WTC11 (cell line): ENCODE measurements at regions not wholly inside any gene's neighbourhood (a gene's known extent, or its start where the extent isn't known, plus 50 kb on each side); places are given as distances from the start of the nearest gene placed in this dataset.

Experiments
- ATAC-seq: fragments of 200-7000 bp; cut with Tn5 transposase; 2 replicates; pipeline ENCODE4 v1.10.0; 2021; ENCODE audit warnings: mild to moderate bottlenecking, moderate library complexity
- CTCF ChIA-PET: fragments of 300-600 bp; sonication (Branson Sonifier 250); formaldehyde crosslinking; loops from one replicate; lab custom pipeline; 2021; ENCODE audit warnings: antibody characterized with exemption; lab: Charles Lee
- POLR2A ChIA-PET: fragments of 350-600 bp; sonication (Branson Sonifier 250); formaldehyde crosslinking; loops from one replicate; lab custom pipeline; 2021; ENCODE audit warnings: antibody characterized with exemption; lab: Charles Lee
- DNase-seq: peaks from one replicate; pipeline ENCODE4 v3.0.0; 2021; ENCODE audit warnings: low spot score
- H3K27ac Mint-ChIP-seq: 2 replicates; pipeline ENCODE4 v1.8.0; 2021; ENCODE audit warnings: mixed read lengths
- H3K27me3 Mint-ChIP-seq: 2 replicates; pipeline ENCODE4 v1.8.0; 2021; ENCODE audit warnings: low read depth, mild to moderate bottlenecking, moderate library complexity, mixed read lengths
- H3K36me3 Mint-ChIP-seq: 2 replicates; pipeline ENCODE4 v1.8.0; 2021; ENCODE audit warnings: mixed read lengths
- H3K4me1 Mint-ChIP-seq: 2 replicates; pipeline ENCODE4 v1.8.0; 2022; ENCODE audit warnings: mixed read lengths
- H3K4me3 Mint-ChIP-seq: 2 replicates; pipeline ENCODE4 v1.8.0; 2021; ENCODE audit warnings: mild to moderate bottlenecking, moderate library complexity, mixed read lengths
- H3K9me3 Mint-ChIP-seq: 2 replicates; pipeline ENCODE4 v1.8.0; 2021; ENCODE audit warnings: mixed read lengths
- CTCF ChIP-seq: fragments of 200-600 bp; IDR thresholded peaks from 2 replicates; pipeline ENCODE4 v1.8.0; 2022; ENCODE audit warnings: antibody characterized with exemption
- ELF4 ChIP-seq: sonication (generic); formaldehyde crosslinking; IDR thresholded peaks from 2 replicates; pipeline ENCODE4 v1.8.1; 2022; ENCODE audit warnings: low read depth, mild to moderate bottlenecking, moderate library complexity, missing genetic modification reagents
- ETV6 ChIP-seq: sonication (generic); formaldehyde crosslinking; IDR thresholded peaks from 2 replicates; pipeline ENCODE4 v1.8.1; 2022; ENCODE audit warnings: mild to moderate bottlenecking, missing genetic modification reagents
- FOXP4 ChIP-seq: sonication (generic); formaldehyde crosslinking; IDR thresholded peaks from 2 replicates; pipeline ENCODE4 v1.8.0; 2022; ENCODE audit warnings: mild to moderate bottlenecking, missing genetic modification reagents
- HMGA2 ChIP-seq: fragments of 250-450 bp; sonication (Bioruptor Pico); IDR thresholded peaks from 2 replicates; pipeline ENCODE4 v1.4.0; 2021; ENCODE audit warnings: mild to moderate bottlenecking, moderate library complexity
- IRF2 ChIP-seq: sonication (generic); formaldehyde crosslinking; IDR thresholded peaks from 2 replicates; pipeline ENCODE4 v1.8.0; 2022; ENCODE audit warnings: low read depth, missing genetic modification reagents, borderline replicate concordance
- NFATC4 ChIP-seq: fragments of 250-450 bp; sonication (Bioruptor Pico); IDR thresholded peaks from 2 replicates; pipeline ENCODE4 v1.9.0; 2021; ENCODE audit warnings: mild to moderate bottlenecking
- PRDM15 ChIP-seq: sonication (generic); formaldehyde crosslinking; IDR thresholded peaks from 2 replicates; pipeline ENCODE4 v1.8.0; 2022; ENCODE audit warnings: missing genetic modification reagents
- PRRX2 ChIP-seq: fragments of 250-450 bp; sonication (Bioruptor Pico); IDR thresholded peaks from 2 replicates; pipeline ENCODE4 v1.8.0; 2021; ENCODE audit warnings: mild to moderate bottlenecking
- SMAD4 ChIP-seq: sonication (generic); formaldehyde crosslinking; IDR thresholded peaks from 2 replicates; pipeline ENCODE4 v1.8.0; 2022; ENCODE audit warnings: mild to moderate bottlenecking, missing genetic modification reagents
- ZNF219 ChIP-seq: sonication (generic); formaldehyde crosslinking; IDR thresholded peaks from 2 replicates; pipeline ENCODE4 v1.8.0; 2023; ENCODE audit warnings: missing genetic modification reagents, mild to moderate bottlenecking, borderline replicate concordance
- TF ChIP-seq, protein P1 (sequence below): sonication (generic); formaldehyde crosslinking; IDR thresholded peaks from 2 replicates; pipeline ENCODE4 v1.8.0; 2023; ENCODE audit warnings: missing genetic modification reagents
- TF ChIP-seq, protein P2 (sequence below): sonication (generic); formaldehyde crosslinking; IDR thresholded peaks from 2 replicates; pipeline ENCODE4 v1.8.0; 2023; ENCODE audit warnings: mild to moderate bottlenecking, missing genetic modification reagents
- TF ChIP-seq, protein P3 (sequence below): sonication (generic); formaldehyde crosslinking; IDR thresholded peaks from 2 replicates; pipeline ENCODE4 v1.8.0; 2022; ENCODE audit warnings: mild to moderate bottlenecking, missing genetic modification reagents
- TF ChIP-seq, protein P4 (sequence below): sonication (generic); formaldehyde crosslinking; IDR thresholded peaks from 2 replicates; pipeline ENCODE4 v1.8.0; 2022; ENCODE audit warnings: mild to moderate bottlenecking, missing genetic modification reagents
- TF ChIP-seq, protein P5 (sequence below): sonication (generic); formaldehyde crosslinking; IDR thresholded peaks from 2 replicates; pipeline ENCODE4 v1.8.1; 2023; ENCODE audit warnings: mild to moderate bottlenecking, missing genetic modification reagents
- TF ChIP-seq, protein P6 (sequence below): sonication (generic); formaldehyde crosslinking; IDR thresholded peaks from 2 replicates; pipeline ENCODE4 v1.8.1; 2022; ENCODE audit warnings: low read depth, mild to moderate bottlenecking, moderate library complexity, missing genetic modification reagents, borderline replicate concordance

DNA sequence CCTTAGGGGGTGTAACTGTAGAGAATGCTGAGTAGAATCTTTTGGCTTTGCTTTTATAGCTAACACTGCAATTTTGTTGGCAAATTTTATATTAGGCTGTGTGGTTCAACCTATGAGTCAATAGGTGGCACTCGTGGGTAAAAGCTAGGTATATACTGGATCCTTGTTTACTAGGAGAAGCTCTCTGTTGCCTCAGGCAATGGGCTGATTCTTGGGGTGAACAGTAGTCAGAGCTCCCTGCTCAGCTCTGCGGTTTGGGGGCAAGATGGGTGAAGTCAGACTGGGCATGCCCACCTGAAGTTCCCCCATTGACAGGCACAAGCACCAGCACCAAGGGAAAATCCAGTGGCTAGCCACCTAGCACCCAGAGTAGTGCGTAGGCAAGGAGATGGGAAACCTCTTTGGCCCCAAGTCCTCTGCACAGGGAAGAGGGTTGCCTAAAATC lies 238.7 kb downstream of the FAM181B start:
- CTCF ChIA-PET, result interaction anchor here (0.5 to 3.0 kb wide), 19 partner anchors 9 to 391 kb away, joined by 3 to 61 read pairs (median 4); no protein-coding TSS in a partner anchor
- Mint-ChIP-seq H3K27me3 (no peaks in the 10 kb centered on the region), H3K4me1 (peaks cover 2% of the 10 kb centered on the region; the same call in 1 of the 2 replicates), H3K4me3 (no peak overlapping the region), H3K9me3 (no peaks in the 10 kb centered on the region; the same call in 1 of the 2 replicates), H3K27ac (no peak overlapping the region), H3K36me3 (no peaks in the 10 kb centered on the region)
- ATAC-seq (peak; percentile 99), DNase-seq (peak; percentile 28)
- TF ChIP-seq CTCF, result peak; percentile 35; the same call in 1 of the 2 replicates
- no peak for TF ChIP-seq ELF4
- POLR2A ChIA-PET, result interaction anchor here (1.1 kb wide), 1 partner anchor 50 kb away, joined by 3 read pairs; no protein-coding TSS in a partner anchor

- no peaks in the 10 kb centered on the region for H3K36me3 Mint-ChIP-seq
- no peaks in the 10 kb centered on the region for H3K4me1 Mint-ChIP-seq
- H3K9me3 Mint-ChIP-seq, result no peaks in the 10 kb centered on the region
- no peak overlapping the region for H3K27ac Mint-ChIP-seq
- ATAC-seq, result no peak
- no peak overlapping the region for H3K4me3 Mint-ChIP-seq
- no peaks in the 10 kb centered on the region for H3K27me3 Mint-ChIP-seq
- DNase-seq, result no peak
- no peak for TF ChIP-seq ZNF219 (CRISPR knock-in tag)
- TF ChIP-seq HMGA2 (CRISPR knock-in tag), result no peak
- TF ChIP-seq SMAD4 (CRISPR knock-in tag), result no peak
- no peak for TF ChIP-seq PRDM15
- CTCF ChIA-PET, result no interaction called here
- POLR2A ChIA-PET, result no interaction called here
Measured at GRCh38 chr11:82474876-82475275, 258.8 kb downstream of the FAM181B start.

- ChIA-PET POLR2A (no interaction called here), CTCF (no interaction called here)
- Mint-ChIP-seq H3K36me3 (no peaks in the 10 kb centered on the region), H3K27ac (no peak overlapping the region), H3K9me3 (no peaks in the 10 kb centered on the region), H3K4me1 (no peaks in the 10 kb centered on the region), H3K27me3 (no peaks in the 10 kb centered on the region), H3K4me3 (no peak overlapping the region)
- DNase-seq, result no peak
- ATAC-seq, result no peak
- TF ChIP-seq, protein P1, sequence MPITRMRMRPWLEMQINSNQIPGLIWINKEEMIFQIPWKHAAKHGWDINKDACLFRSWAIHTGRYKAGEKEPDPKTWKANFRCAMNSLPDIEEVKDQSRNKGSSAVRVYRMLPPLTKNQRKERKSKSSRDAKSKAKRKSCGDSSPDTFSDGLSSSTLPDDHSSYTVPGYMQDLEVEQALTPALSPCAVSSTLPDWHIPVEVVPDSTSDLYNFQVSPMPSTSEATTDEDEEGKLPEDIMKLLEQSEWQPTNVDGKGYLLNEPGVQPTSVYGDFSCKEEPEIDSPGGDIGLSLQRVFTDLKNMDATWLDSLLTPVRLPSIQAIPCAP (CRISPR knock-in tag), result no peak
- TF ChIP-seq PRRX2 (CRISPR knock-in tag) (no peak), NFATC4 (CRISPR knock-in tag) (no peak), IRF2 (CRISPR knock-in tag) (no peak), FOXP4 (CRISPR knock-in tag) (no peak), ETV6 (no peak)
- TF ChIP-seq, protein P2, sequence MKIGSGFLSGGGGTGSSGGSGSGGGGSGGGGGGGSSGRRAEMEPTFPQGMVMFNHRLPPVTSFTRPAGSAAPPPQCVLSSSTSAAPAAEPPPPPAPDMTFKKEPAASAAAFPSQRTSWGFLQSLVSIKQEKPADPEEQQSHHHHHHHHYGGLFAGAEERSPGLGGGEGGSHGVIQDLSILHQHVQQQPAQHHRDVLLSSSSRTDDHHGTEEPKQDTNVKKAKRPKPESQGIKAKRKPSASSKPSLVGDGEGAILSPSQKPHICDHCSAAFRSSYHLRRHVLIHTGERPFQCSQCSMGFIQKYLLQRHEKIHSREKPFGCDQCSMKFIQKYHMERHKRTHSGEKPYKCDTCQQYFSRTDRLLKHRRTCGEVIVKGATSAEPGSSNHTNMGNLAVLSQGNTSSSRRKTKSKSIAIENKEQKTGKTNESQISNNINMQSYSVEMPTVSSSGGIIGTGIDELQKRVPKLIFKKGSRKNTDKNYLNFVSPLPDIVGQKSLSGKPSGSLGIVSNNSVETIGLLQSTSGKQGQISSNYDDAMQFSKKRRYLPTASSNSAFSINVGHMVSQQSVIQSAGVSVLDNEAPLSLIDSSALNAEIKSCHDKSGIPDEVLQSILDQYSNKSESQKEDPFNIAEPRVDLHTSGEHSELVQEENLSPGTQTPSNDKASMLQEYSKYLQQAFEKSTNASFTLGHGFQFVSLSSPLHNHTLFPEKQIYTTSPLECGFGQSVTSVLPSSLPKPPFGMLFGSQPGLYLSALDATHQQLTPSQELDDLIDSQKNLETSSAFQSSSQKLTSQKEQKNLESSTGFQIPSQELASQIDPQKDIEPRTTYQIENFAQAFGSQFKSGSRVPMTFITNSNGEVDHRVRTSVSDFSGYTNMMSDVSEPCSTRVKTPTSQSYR, result no peak
- TF ChIP-seq, protein P3, sequence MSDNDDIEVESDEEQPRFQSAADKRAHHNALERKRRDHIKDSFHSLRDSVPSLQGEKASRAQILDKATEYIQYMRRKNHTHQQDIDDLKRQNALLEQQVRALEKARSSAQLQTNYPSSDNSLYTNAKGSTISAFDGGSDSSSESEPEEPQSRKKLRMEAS (CRISPR knock-in tag), result no peak
- TF ChIP-seq, protein P4, sequence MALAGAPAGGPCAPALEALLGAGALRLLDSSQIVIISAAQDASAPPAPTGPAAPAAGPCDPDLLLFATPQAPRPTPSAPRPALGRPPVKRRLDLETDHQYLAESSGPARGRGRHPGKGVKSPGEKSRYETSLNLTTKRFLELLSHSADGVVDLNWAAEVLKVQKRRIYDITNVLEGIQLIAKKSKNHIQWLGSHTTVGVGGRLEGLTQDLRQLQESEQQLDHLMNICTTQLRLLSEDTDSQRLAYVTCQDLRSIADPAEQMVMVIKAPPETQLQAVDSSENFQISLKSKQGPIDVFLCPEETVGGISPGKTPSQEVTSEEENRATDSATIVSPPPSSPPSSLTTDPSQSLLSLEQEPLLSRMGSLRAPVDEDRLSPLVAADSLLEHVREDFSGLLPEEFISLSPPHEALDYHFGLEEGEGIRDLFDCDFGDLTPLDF (CRISPR knock-in tag), result no peak
- TF ChIP-seq, protein P5, sequence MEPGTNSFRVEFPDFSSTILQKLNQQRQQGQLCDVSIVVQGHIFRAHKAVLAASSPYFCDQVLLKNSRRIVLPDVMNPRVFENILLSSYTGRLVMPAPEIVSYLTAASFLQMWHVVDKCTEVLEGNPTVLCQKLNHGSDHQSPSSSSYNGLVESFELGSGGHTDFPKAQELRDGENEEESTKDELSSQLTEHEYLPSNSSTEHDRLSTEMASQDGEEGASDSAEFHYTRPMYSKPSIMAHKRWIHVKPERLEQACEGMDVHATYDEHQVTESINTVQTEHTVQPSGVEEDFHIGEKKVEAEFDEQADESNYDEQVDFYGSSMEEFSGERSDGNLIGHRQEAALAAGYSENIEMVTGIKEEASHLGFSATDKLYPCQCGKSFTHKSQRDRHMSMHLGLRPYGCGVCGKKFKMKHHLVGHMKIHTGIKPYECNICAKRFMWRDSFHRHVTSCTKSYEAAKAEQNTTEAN, result no peak
- TF ChIP-seq, protein P6, sequence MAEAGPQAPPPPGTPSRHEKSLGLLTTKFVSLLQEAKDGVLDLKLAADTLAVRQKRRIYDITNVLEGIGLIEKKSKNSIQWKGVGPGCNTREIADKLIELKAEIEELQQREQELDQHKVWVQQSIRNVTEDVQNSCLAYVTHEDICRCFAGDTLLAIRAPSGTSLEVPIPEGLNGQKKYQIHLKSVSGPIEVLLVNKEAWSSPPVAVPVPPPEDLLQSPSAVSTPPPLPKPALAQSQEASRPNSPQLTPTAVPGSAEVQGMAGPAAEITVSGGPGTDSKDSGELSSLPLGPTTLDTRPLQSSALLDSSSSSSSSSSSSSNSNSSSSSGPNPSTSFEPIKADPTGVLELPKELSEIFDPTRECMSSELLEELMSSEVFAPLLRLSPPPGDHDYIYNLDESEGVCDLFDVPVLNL (CRISPR knock-in tag), result no peak
Measured at GRCh38 chr11:82465481-82465880, 268.2 kb downstream of the FAM181B start.
